OCI-LY3 (cell line): ENCODE measurements at regions not wholly inside any gene's neighbourhood (a gene's known extent, or its start where the extent isn't known, plus 50 kb on each side); places are given as distances from the start of the nearest gene placed in this dataset.

Experiments used
- EZH2phosphoT487 ChIP-seq: fragments of 200-600 bp; shearing (Covaris generic); IDR thresholded peaks from 2 replicates; pipeline ENCODE4 v1.6.1; 2018; ENCODE audit warnings: antibody characterized with exemption, mixed run types, low read depth
- TF ChIP-seq, protein P1 (sequence below): fragments of 200-600, 300-600 bp; sonication (generic); IDR thresholded peaks from 2 replicates; pipeline ENCODE4 v1.5.1; 2014; ENCODE audit warnings: antibody characterized with exemption, low read length, low read depth

DNA sequence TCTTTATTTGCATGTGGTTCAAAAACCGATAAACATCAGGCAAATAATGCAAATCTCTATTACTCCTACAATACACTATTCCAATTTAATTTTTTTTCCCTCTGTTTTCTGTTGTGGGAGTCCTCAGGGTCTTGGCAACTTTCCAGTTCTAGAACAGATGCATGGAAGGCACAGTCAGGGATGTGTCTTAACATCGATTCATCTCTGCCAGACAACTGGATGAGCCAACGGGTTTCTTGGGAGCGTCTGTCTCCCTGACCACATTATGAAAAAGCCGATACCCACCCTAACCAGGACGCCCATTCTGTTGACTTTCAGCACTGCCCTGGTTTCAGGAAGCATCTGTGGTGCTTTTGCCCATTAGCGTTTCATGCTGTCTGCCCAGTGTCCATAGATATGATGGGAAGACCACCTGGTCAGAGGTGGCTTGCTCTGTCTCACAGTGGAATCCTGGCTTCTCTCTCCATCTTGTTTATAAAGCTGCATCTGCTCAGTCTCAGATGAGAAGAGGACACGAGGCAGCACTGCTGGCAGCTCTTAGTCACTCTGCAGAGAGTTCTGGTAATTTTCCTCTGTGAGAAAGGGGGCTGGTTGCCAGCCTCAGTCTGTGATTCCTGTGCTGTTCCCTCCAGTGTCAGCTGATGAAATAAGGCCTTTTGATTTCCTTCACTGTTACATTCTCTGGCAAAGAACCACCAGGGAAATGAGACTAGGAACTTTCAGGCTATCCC lies 57.9 kb upstream of the KCNE4 start:
- TF ChIP-seq, protein P1, sequence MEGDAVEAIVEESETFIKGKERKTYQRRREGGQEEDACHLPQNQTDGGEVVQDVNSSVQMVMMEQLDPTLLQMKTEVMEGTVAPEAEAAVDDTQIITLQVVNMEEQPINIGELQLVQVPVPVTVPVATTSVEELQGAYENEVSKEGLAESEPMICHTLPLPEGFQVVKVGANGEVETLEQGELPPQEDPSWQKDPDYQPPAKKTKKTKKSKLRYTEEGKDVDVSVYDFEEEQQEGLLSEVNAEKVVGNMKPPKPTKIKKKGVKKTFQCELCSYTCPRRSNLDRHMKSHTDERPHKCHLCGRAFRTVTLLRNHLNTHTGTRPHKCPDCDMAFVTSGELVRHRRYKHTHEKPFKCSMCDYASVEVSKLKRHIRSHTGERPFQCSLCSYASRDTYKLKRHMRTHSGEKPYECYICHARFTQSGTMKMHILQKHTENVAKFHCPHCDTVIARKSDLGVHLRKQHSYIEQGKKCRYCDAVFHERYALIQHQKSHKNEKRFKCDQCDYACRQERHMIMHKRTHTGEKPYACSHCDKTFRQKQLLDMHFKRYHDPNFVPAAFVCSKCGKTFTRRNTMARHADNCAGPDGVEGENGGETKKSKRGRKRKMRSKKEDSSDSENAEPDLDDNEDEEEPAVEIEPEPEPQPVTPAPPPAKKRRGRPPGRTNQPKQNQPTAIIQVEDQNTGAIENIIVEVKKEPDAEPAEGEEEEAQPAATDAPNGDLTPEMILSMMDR: no peak
- no peak for TF ChIP-seq EZH2phosphoT487
